LNCaP clone FGC (cell line): ENCODE measurements at regions not wholly inside any gene's neighbourhood (a gene's known extent, or its start where the extent isn't known, plus 50 kb on each side); places are given as distances from the start of the nearest gene placed in this dataset.
"Not testable (repeated sequence)": the region's sequence is repeated elsewhere in the genome, so short reads cannot be mapped to it uniquely, and the experiment has no call there.

Experiments used
- DNase-seq: peaks from one replicate; pipeline ENCODE4 v3.0.0-alpha.2; 2011; ENCODE audit warnings: low read depth
- H3K4me3 ChIP-seq: 2 replicates; pipeline ENCODE4 v1.5.1; 2011; ENCODE audit warnings: mild to moderate bottlenecking, low read depth, low read length, control low read depth
- TF ChIP-seq, protein P1 (sequence below): IDR thresholded peaks from 2 replicates; pipeline ENCODE4 v1.5.1; 2012; ENCODE audit warnings: mild to moderate bottlenecking; ENCODE audit not compliant: control insufficient read depth, insufficient read depth; ENCODE audit errors: extremely low read depth

DNA sequence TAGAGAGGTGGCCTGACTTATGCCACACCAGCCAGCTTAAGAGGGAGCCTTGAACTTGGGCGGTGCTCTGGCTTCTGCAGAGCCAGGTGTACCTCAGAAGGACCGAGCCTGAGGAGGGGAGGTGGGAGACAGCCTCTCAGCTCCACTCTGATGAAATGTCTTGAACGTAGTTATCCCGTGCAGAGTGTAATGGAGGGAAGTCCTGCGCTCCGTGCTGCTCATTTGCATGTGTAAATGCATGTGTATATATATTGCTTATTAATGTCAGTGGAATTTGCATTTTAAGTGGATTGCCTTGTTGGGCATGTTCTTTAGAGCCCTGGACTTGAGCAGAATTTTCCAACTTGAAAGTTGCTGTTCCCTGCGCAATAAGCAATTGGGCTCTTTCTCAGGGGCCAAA lies 264.9 kb upstream of the SDK2 start:
- no peak for DNase-seq
- TF ChIP-seq, protein P1, sequence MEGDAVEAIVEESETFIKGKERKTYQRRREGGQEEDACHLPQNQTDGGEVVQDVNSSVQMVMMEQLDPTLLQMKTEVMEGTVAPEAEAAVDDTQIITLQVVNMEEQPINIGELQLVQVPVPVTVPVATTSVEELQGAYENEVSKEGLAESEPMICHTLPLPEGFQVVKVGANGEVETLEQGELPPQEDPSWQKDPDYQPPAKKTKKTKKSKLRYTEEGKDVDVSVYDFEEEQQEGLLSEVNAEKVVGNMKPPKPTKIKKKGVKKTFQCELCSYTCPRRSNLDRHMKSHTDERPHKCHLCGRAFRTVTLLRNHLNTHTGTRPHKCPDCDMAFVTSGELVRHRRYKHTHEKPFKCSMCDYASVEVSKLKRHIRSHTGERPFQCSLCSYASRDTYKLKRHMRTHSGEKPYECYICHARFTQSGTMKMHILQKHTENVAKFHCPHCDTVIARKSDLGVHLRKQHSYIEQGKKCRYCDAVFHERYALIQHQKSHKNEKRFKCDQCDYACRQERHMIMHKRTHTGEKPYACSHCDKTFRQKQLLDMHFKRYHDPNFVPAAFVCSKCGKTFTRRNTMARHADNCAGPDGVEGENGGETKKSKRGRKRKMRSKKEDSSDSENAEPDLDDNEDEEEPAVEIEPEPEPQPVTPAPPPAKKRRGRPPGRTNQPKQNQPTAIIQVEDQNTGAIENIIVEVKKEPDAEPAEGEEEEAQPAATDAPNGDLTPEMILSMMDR = no peak
- H3K4me3 ChIP-seq = no peak overlapping the region

DNA sequence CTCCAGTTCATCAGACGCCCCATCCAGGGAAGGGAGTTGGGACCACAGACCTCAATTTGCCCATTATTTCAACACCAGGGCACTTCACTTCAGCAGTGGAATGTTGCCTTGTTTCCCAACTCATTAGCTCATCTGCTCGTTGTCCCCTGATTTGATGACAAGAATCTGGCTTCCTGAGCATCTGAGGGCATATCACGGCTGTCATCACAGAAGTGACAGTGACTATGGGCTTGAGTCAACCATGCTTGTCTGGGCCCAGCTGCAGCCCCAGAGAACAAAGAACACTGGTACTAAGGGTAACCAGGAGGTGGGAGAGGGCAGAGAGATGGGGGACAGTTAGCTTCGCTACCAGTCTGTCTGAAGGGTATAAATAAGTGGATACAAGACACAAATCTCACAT lies 266.0 kb upstream of the SDK2 start:
- TF ChIP-seq, protein P1 = no peak
- no peak overlapping the region for H3K4me3 ChIP-seq
- DNase-seq = no peak

DNA sequence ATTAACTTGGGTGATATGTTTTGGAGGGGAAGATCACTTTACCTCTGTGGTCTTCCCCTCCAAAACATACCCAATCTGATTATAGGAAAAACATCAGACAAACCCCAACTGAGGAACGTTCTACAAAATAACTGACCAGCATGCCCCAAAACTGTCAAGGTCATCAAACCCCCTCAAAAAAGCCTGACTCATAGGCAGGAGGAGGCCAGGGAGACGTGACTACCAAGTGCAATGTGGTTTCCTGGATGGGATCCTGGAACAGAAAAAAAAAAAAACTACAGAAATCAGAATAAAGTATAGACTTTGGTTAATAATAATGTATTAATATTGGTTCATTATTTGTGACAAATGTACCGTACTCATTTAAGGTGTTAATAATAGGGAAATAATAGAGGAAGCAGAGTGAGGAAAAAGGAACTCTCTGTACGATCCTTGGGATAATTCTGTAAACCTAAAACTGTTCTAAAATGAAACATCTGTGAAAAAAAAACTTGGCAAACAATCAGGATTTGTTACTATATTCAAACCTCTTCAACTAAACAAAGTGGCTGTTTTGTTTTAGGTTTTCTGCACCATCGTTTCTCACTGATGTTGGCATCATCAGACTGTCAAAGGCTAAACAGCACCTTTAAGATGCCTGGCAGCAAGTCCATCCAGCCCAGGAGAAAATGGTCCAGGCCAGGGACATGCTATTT lies 266.7 kb upstream of the SDK2 start:
- DNase-seq = no peak
- TF ChIP-seq, protein P1 = no peak
- H3K4me3 ChIP-seq = no peak overlapping the region

DNA sequence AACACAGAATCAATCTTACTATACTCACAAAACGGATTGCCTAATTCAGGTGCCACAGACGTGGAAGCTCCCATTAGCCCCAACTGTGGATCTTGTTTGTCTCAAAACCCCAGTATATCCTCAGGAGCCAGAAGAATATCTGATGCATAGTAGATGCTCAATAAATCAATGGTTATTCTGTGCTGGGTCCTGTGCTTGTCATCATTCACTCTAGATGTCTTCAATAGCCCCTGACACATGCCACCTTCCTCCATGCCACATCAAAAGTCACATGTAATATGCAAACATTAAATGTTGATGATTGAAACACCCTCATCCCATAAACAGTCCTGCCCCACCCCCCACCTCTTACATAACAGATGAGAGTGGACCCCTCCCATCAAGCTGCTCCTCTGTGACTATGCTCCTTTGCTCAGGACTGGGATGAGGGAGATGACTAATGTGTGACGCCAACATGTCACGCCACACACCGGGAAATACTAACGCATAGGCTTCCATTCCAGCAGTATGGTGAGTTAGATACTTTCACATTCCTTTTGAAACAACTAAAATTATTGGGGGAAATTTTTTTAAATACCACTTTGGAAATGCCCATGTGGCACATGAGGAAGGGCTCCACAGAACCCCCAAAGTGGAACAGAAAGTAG lies 267.6 kb upstream of the SDK2 start:
- no peak for DNase-seq
- TF ChIP-seq, protein P1 = no peak
- no peak overlapping the region for H3K4me3 ChIP-seq

DNA sequence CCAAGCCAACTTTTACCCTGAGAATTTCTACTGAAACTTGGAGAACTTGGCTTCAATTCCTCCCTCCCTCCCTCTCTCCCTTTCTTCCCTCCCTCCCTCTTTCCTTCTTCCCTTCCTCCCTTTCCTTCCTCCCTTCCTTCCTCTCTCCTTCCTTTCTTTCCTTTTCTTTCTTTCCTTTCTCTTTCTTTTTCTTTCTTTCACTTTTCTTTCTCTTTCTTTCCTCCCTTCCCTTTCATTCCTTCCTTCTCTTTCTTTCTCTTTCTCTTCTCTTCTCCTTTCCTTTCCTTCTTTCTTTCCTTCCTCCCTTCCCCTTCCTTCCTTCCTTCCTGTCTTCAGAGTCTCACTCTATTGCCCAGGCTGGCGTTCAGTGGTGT lies 268.1 kb upstream of the SDK2 start:
- DNase-seq = no peak
- TF ChIP-seq, protein P1 = no peak
- H3K4me3 ChIP-seq = no peak overlapping the region

DNA sequence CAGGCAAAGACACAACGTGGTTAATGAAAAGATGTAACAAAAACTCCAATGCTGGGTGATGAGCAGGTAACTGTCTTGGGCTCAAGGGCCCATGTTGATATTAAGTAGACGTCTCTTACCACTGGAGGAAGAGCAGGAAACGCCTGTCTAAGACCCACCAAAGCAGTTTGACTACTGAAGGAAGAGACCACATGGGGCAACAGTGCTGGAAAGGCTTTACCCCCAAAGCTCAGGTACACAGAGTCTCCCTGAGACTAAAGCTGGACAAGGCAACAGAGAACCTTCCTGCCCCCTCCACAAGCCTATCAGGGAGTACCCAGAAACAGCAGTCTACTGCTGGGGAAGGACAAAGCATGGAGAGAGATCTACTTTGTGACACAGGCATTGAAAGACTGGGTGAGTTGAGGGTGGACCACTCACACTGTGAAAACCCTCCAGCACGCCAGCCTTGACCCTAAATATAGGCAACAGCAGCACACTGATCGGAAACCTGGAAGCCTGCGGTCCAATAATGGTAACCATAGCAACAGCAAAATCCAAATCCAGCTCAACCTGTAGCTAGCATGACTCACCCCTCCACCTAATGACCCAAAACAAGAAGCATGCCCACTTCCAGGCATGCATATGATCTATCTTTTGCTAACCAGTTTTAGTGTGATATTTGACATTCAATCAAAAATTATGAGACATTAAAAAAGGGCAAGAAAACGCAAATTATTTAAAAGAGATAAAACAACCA lies 270.5 kb upstream of the SDK2 start:
- no peak overlapping the region for H3K4me3 ChIP-seq
- no peak for DNase-seq
- TF ChIP-seq, protein P1 = no peak

DNA sequence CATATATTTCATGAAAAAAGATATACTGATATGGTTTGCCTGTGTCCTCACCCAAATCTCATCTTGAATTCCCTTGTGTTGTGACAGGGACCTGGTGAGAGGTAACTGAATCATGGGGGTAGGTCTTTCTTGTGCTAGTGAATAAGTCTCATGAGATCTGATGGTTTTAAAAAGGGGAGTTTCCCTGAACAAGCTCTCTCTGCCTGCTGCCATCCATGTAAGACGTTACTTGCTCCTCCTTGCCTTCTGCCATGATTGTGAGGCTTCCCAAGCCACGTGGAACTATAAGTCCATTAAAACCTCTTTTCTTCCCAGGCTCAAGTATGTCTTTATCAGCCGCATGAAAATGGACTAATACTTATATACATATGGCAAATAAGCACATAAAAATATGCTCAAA lies 274.8 kb upstream of the SDK2 start:
- not testable (repeated sequence) for DNase-seq, H3K4me3 ChIP-seq
